GM19467 (cell line): ENCODE measurements at regions not wholly inside any gene's neighbourhood (a gene's known extent, or its start where the extent isn't known, plus 50 kb on each side); places are given as distances from the start of the nearest gene placed in this dataset.
"Not testable (repeated sequence)": the region's sequence is repeated elsewhere in the genome, so short reads cannot be mapped to it uniquely, and the experiment has no call there.

Experiments used
- ATAC-seq: cut with Tn5 transposase; IDR thresholded peaks from one replicate; pipeline ENCODE4 v1.9.1; 2021; ENCODE audit warnings: mild to moderate bottlenecking, moderate library complexity; ENCODE audit not compliant: unreplicated experiment

DNA sequence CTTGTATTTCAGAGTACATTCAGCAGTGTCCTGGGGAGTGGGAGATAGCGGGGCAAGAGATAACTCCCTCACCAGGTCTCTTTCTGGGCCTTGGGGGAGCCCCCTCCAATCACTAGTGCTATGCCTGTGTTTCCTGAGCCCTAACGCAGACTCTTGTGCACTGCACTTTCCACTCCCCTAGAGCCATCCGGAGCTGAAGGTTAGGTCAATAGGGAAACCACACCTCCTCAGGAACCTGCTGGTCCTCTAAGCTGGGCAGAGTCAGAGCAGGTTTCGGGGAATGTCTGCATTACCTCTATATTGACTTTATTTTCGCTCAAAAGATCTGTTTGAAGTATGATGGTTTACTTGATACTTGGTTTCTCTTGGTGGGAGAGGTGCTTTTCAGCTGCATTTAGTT, 617.0 kb upstream of the ROBO1 start:
- ATAC-seq = no peak

DNA sequence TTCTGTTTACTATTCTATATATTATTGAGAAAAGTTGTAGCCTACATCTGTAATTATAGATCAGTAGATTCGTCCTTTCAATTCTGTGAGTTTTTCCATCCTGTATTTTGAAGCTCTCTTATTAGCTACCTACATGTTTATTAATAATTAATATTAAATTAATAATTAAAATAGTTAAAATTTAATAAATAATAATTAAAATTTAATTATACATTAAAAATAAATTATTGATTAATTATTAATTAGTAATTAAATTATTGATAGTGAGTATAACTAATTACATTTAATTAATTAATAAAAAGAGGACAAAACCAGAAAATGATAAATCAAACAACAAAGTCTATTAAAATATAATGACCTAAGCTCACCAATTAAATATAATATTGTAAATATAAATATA, 606.6 kb upstream of the ROBO1 start:
- ATAC-seq = no peak

DNA sequence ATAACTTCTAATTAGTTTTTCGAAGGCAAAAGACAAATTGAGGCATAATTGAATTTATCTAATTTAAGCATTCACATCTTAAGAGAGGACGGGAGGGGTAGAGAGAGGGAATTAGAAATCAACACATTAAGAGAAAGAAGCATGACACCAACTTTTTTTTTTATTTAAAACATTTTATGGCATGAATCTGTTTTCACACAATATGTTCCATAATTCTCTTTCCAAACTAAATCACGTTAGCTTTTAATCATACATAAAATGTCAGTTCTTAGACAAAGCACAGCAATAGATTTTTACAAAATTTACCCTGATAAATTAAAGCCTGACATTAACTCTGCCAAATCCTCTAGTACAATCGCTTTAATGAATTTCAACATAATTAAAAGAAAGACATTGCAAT, 600.8 kb upstream of the ROBO1 start:
- ATAC-seq = no peak

DNA sequence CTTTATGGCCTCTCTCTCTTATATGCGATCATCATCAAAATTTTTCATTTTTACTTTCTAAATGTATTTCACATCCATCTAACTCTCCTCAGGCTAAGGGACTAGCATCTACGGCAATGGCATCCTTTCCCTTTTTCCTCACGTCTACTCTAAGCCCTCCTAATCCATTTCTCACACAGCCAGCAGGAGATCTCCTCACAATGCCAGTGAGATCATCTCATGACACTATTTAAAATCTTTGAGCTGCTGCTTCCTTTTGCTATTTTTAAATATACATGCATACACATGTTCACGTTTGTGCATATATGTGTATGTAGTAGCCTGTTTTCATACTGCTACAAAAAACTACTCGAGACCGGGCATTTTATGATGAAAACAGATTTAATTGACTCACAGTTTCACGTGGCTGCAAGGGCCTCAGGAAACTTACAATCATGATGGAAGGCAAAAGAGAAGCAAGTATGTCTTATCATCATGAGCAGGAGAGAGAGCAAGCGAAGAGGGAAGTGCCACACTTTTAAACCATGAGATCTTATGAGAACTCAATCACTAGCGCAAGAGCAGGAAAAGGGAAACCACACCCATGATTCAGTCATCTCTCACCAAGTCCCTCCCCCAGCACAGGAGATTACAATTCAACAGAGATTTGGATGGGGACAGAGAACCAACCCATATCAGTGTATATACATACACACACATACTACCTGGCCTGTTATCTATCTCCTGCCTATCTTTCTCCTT, 599.2 kb upstream of the ROBO1 start:
- ATAC-seq = no peak

DNA sequence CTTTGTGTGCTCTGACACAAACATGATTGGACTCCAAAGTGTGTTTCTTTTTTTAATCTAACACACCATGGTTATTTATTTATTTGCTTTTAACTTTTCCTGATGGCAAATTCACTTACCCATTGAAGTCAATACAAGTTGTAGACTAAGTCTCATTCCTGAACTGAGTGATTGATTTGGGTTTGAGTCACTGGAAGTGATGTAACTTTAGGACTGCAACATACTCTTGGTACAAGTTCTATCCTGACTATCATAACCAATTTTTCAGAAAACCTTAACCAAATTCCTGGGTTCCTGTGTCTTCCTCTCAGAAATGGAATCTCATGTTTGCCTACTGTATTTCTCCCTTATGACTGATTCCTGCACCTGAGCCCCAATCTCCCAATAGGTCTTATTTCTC, 590.0 kb upstream of the ROBO1 start:
- no peak for ATAC-seq

DNA sequence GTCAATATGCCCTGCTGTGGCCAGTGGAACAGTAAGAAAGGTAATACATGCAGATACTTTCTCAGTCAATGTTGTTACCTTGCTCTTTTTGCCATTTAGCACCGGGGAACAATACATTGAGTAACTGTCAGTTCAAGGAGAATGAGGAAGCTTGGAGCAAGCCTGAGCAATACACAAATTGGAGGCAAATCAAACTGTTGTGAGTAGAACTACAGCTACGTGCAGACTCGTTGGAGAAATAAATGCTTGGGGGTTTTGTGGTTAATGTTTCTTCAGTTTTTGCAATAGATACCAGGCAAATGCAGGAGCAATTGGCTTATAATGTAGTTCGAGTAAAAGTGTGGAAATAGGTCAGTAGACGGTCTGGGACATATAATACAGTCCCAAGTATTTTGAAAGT, 587.3 kb upstream of the ROBO1 start:
- ATAC-seq = no peak

DNA sequence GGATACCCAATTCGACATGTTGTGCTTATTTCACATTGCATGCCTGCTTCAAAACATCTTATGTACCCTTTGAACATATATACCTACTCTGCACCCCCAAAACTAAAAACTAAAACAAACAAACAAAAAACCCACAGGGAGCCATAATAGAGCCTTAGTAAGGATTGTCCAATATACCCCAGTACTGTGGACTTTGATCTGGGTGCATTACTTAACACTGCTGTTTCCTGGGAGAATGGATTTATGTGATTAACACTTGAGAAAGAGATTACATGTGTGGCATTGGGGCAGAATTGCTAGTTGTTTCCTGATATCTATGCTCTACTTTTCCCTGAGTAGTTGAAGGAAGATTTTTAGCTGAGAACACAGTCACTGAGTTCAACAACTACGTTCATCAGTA, 583.4 kb upstream of the ROBO1 start:
- ATAC-seq = no peak

DNA sequence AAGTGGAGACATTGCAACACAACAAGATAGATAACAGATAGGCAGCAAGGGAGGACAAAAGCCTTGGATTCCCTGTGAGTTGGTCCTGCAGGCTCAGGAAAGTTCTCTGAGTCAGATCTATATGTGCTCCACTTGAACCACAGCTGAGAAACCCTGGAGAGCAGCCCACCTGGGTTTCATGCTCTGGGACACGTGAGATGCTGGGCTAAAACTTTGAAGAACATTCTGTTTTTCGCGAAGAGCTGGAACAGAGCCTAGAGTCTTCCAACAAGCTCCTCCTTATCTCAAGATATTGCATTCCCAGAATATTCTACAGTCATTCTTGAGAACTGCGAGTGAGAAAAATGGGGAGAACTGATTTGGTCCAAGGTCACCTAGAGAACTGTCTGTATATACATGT, 583.0 kb upstream of the ROBO1 start:
- no peak for ATAC-seq

DNA sequence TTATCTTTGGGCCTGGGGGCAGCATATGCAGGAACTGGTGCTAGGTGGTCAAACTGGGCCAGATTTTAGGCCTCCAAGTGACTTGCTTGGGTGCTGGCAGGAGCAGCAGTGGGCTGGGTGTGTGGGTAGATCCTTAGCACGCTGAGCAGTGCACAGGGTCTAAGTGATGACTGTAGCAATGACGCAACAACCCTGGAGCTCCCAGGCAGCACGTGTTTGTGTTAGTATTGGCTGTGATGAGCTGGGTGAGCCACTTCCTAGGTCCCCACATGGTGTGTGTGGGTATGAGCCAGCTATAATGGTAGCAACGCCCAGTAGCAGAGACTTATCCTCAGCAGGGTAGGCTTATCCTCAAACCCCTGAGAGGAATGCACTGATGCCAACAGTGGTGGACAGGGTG, 570.6 kb upstream of the ROBO1 start:
- no peak for ATAC-seq

DNA sequence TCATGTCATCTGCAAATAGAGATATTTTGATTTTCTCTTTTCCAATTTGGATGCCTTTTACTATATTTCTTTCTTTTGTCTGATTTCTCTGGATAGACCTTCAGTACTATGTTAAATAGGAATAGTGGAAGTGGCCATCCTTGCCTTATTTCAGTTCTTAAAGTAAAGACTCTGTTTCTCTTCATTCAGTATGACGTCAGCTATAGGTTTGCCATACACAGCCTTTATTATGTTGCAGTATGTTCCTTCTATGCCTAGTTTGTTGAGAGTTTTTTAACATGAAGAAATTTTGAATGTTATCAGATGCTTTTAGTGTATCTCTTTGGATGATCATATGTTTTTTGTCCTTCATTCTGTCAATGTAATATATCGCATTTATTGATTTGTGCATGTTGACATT, 566.7 kb upstream of the ROBO1 start:
- ATAC-seq = no peak

DNA sequence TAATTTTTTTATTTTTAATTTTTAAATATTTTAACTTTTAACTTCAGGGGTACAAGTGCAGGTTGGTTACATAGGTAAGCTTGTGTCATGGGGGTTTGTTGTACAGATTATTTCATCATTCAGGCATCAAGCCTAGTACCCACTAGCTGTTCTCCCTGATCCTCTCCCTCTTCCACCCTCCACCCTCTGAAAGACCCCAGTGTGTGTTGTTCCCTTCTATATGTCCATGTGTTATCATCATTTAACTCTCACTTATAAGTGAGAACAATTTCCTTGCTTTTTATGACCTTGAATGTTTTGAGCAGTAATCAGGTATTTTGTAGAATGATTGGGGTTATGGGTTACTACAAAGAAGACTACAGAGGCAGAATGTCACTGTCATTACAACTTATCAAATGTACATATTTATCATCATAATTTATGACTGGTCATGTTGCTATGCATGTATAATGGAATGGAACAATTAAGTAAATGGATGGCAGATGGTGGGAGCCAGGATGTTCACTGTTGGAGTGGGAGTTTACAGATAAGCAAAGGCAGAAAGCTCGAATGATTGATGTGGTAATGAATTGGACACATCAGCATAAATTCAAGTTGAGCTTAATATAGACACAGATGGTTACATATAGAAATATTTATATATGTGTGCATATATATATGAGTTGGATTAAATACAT, 563.8 kb upstream of the ROBO1 start:
- no peak for ATAC-seq

DNA sequence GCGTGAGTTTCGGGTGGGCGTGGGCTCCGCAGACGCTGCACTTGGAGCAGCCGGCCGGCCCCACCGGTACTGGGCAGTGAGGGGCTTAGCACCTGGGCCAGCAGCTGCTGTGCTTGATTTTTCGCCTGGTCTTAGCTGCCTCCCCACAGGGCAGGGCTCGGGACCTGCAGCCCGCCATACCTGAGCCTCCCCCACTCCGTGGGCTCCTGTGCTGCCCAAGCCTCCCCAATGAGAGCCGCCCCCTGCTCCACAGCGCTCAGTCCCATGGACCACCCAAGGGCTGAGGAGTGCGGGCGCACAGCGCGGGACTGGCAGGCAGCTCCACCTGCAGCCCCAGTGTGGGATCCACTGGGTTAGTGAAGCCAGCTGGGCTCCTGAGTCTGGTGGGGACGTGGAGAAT, 546.7 kb upstream of the ROBO1 start:
- not testable (repeated sequence) for ATAC-seq

DNA sequence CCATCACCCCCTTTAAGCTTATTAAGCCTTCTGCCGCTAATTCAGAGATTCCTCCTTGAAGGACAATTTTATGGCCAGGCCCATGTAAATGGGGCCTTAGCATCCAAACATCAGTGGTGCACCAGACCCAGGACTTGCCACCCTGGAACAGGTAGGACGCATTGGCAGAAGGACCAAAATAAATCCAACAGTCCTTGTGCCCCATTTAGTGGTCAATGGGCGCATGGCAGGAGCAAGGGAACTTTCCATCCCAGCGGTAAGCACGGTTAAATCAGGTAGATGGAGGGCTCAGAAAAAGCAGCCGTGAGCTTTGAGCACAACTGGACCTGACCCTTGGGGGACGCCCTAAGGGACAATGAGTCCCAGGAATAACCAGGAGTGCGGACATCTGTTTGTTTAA, 540.8 kb upstream of the ROBO1 start:
- no peak for ATAC-seq

DNA sequence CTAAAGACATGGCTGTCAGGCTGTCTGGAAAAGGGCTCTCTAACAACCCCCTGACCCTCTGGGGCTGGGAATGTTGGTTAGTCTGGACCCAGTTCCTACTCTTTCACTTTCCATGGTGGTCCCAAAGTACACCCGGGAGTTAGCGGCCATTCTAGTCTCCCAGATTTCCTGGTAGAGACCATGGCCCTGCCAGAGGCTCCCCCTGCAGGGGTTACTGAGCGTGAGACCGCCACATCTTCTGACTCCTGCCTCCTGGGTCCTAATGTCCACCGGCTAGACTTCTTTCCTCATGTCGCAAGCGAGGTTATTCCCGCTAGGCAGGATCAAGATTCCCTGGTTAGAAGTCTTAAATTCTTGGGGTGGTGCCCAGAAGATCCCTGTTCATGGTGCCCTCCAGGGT, 540.0 kb upstream of the ROBO1 start:
- no peak for ATAC-seq

DNA sequence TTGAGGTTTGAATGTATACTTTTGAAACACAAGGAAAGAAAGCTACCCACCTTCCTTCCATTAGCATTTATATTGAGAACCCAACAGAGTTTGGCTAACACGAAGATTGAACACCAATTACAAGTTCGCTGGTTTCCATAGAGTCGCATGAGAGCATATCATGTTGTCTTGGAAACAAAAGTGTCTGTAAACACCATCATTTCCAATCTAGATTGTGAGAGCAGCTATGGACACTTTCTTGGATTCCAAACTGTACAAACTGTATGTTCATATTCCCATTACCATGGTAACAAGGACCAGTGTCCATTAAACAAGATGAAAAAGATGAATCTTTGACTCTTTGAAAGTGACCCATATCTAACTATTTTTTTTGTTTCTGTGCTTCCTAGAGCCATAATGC, 529.9 kb upstream of the ROBO1 start:
- ATAC-seq = no peak

DNA sequence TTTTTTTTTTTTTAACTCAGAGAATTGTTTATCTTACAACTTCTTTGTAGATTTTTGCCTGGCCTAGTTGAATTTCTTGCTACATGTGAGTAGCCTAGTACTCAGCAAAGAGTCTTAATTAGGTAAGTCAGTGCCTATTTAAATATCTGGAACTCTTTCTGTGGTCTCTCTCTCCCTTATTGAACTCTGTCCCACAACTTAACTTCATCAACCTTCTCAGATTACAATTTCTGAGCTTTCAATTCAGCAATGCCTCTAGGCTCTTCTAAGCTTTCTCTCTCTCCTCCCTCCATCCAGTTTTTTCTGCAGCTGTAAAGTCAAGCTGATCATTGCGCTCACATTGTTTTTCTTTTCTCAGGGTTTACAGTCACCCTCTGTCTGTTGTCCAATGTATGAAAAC, 517.6 kb upstream of the ROBO1 start:
- ATAC-seq = no peak

DNA sequence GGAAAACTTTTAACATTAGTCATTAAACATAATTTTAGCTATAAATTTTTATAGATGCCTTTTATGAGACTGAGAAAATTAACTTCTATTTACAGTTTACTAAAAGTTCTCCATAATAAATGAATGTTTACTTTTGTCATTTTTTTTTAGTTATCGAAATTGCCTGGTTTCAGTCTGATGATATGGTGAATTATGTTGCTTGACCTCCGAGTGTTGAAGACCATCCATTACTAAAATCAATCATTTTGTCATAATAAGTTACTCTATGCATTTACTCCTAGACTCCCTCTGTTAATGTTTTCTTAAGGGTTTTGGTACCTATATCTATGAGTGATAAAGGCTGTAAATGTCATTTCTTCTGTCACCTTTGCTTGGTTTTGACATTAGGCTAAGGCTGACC, 516.0 kb upstream of the ROBO1 start:
- ATAC-seq = no peak

DNA sequence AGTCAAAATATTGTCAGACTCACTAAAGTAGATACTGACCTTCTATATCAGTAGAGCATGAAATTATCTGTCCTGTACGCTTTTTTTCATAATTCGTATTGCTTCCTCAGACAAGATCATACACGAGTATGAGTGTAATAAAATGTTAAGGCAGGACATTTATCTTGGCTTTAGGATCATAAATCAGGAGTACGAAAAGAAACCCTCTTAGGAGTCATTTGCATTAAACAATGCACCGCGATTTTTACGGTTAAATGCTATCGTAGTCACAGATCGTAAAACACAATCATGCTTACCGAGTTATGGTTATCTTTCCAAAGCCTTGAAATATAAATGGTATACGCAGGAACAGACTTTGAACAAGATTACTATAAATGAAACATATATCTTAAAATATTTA, 510.3 kb upstream of the ROBO1 start:
- ATAC-seq = no peak

DNA sequence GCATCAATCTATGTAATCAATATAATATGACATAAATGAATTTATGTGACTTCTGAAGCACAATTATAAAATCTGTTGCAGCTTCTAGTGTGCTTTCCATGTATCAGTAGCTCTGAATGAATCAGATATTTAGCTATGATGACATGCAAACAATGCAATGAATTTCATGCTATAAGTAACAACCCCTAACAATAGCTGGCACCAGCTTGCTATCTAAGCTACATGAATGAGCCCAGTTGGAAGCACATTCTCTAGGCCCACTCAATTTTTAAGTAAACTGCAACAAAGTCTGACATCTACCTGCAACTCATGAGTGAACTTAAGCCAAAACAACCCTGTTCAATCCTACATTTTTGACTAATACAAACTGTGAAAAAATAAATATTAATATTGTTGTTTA, 507.3 kb upstream of the ROBO1 start:
- no peak for ATAC-seq

DNA sequence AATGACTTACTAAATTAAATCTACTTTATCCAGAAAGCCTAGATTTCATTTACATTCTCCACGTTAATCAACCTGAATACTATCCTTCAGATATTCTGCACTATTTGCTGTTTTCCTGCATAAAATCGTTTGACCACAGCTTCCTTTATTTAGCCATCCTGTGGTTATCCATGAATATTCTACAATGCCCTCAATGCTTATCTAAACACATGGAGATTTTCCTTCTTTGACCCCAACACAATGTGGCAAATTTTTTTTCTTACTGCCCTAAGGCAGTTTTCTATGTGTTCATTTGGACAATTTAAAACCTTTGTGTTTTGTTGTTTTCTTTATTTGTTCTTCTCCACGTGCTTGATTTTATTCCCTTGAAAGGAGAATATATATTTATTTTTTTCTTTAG, 495.5 kb upstream of the ROBO1 start:
- no peak for ATAC-seq

DNA sequence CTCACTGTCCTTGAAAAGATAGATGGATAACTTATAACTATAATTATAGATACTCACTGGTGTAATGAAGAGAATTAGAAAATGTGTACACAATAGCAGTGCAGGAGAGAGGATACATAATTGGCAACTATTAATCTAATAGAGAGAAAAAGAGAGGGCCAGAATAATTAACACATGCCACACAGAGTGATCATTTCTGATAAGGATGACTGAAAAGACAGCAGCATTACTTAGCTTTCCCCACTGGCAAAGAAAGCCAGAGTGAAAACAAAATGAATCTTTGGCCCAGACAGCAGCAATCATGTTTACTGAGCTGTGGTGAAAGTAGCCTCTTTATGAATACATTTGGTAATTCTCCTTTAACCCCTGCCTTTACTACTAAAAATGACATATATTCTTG, 493.3 kb upstream of the ROBO1 start:
- ATAC-seq = no peak

DNA sequence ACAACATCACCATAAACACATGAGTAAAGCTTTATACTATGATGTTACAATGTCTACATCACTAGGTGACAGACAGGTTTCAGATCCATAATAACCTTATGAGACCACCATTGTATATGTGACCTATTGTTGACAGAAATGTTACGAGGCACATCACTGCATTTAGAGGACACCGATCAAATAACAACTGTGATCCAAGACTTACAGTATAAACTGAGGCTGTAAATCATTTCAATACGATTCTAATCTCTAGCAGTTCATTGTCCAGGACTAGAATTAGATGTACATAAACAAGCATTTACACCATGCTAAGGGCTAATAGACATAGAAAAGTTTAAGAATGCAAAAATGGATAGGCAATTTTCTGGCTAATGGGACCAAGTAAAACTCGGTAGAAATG, 491.9 kb upstream of the ROBO1 start:
- no peak for ATAC-seq

DNA sequence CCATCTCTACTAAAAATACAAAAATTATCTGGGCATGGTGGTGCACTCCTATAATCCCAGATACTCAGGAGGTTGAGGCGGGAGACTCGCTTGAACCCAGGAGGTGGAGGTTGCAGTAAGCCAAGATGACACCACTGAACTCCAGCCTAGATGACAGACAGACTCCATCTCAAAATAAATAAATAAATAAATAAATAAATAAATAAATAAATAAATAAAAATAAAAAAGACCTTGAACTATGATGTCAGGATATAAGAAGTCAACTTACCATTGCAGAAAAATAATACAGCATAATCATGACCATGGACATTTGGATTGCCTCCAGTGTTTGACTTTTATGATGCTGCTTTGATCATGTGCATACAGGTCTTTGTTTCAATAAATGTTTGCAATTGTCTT, 484.3 kb upstream of the ROBO1 start:
- no peak for ATAC-seq
